SU-DHL-6 (cell line): ENCODE measurements at regions not wholly inside any gene's neighbourhood (a gene's known extent, or its start where the extent isn't known, plus 50 kb on each side); places are given as distances from the start of the nearest gene placed in this dataset.

Source experiments
- H2AFZ ChIP-seq: fragments of 200-600 bp; sonication (generic); 2 replicates; pipeline ENCODE4 v1.6.1; 2014; ENCODE audit warnings: low read depth, mild to moderate bottlenecking, moderate library complexity, mixed read lengths, antibody characterized with exemption, low read length; ENCODE audit not compliant: severe bottlenecking
- H3F3A ChIP-seq: fragments of 200-600 bp; shearing (Covaris generic); 2 replicates; pipeline ENCODE4 v1.6.0; 2016; ENCODE audit warnings: antibody characterized with exemption, mild to moderate bottlenecking; ENCODE audit not compliant: insufficient read depth
- H3K27ac ChIP-seq: fragments of 200-600 bp; sonication (generic); 2 replicates; pipeline ENCODE4 v1.5.1; 2016; ENCODE audit warnings: low read depth, mild to moderate bottlenecking, low read length, moderate library complexity, mixed read lengths
- H3K27me3 ChIP-seq: fragments of 200-600 bp; sonication (generic), shearing (Covaris generic); 2 replicates; pipeline ENCODE4 v1.6.0; 2014; ENCODE audit warnings: mild to moderate bottlenecking, low read length
- H3K36me3 ChIP-seq: fragments of 200-600 bp; sonication (generic); 2 replicates; pipeline ENCODE4 v1.6.1; 2014; ENCODE audit warnings: mild to moderate bottlenecking, low read length, mixed read lengths
- H3K4me2 ChIP-seq: fragments of 300-600, 200-600 bp; shearing (Covaris generic), sonication (generic); 2 replicates; pipeline ENCODE4 v1.6.0; 2014; ENCODE audit warnings: low read length, low read depth, mild to moderate bottlenecking; ENCODE audit not compliant: poor library complexity, severe bottlenecking
- H3K4me3 ChIP-seq: fragments of 200-600 bp; sonication (generic); 2 replicates; pipeline ENCODE4 v1.5.1; 2014; ENCODE audit warnings: antibody characterized with exemption, low read length, mild to moderate bottlenecking, mixed read lengths; ENCODE audit not compliant: insufficient read depth, poor library complexity, severe bottlenecking
- H3K79me2 ChIP-seq: fragments of 200-600 bp; sonication (generic); 2 replicates; pipeline ENCODE4 v1.6.1; 2014; ENCODE audit warnings: mild to moderate bottlenecking, low read length, moderate library complexity; ENCODE audit not compliant: insufficient read depth
- H3K9ac ChIP-seq: fragments of 200-600 bp; sonication (generic); 2 replicates; pipeline ENCODE4 v1.7.0; 2014; ENCODE audit warnings: mild to moderate bottlenecking, low read length
- H3K9me2 ChIP-seq: fragments of 200-600 bp; sonication (generic); replicated peaks from 2 replicates; pipeline ENCODE4 v1.6.1; 2014; ENCODE audit warnings: low read length; ENCODE audit not compliant: insufficient read depth
- H3K9me3 ChIP-seq: fragments of 200-600 bp; sonication (generic); 2 replicates; pipeline ENCODE4 v1.6.1; 2014; ENCODE audit warnings: low read length, mixed read lengths; ENCODE audit not compliant: insufficient read depth
- H4K20me1 ChIP-seq: fragments of 200-600 bp; sonication (generic); 2 replicates; pipeline ENCODE4 v1.6.1; 2014; ENCODE audit warnings: low read depth, mild to moderate bottlenecking, antibody characterized with exemption, low read length, moderate library complexity, mixed read lengths
- EZH2phosphoT487 ChIP-seq: fragments of 200-600 bp; sonication (generic), shearing (Covaris generic); conservative IDR thresholded peaks from 2 replicates; pipeline ENCODE4 v1.6.1; 2018; ENCODE audit warnings: mild to moderate bottlenecking, antibody characterized with exemption, low read length, moderate library complexity, mixed read lengths
- TF ChIP-seq, protein P1 (sequence below): fragments of 200-600 bp; sonication (generic); IDR thresholded peaks from one replicate; pipeline ENCODE4 v1.5.1; 2017; ENCODE audit warnings: antibody characterized with exemption, mild to moderate bottlenecking, low read length, moderate library complexity; ENCODE audit not compliant: insufficient read depth, poor library complexity, severe bottlenecking

DNA sequence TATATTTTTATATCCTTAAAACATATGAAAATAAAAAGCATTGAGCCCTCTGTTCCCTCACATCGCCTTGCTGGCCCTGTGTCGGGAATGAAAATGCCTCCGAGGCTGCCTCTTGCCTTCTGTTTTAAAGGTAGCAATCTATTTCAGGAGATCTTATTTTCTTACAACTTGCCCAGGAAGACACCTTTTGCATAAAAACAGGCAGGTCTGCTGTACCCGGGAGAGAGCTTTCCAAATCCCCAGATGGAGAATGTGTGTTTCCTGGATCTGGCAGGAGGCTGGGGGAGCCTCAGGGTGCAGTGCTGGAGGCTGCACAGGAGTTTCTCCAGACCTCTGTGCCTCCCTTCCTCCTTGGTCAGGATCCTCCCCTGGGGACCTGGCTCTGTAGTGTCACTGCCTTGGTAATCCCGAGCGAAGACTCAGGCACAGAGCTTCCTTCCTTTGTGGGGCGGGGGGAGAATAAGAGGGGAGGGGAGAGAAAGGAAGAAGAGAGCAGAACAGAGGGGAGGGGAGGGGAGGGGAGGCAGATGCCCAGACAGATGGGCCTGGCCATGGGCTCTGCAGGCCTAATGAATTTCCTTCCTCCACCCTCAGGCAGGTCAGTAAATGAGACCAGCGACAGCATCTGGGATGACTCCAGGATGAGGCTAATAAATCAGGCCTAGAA lies 104.0 kb upstream of the BOD1 start:
- no peaks in the 10 kb centered on the region for H3K79me2 ChIP-seq
- H3K4me2 ChIP-seq: no peak overlapping the region
- no peak for TF ChIP-seq EZH2phosphoT487
- TF ChIP-seq, protein P1, sequence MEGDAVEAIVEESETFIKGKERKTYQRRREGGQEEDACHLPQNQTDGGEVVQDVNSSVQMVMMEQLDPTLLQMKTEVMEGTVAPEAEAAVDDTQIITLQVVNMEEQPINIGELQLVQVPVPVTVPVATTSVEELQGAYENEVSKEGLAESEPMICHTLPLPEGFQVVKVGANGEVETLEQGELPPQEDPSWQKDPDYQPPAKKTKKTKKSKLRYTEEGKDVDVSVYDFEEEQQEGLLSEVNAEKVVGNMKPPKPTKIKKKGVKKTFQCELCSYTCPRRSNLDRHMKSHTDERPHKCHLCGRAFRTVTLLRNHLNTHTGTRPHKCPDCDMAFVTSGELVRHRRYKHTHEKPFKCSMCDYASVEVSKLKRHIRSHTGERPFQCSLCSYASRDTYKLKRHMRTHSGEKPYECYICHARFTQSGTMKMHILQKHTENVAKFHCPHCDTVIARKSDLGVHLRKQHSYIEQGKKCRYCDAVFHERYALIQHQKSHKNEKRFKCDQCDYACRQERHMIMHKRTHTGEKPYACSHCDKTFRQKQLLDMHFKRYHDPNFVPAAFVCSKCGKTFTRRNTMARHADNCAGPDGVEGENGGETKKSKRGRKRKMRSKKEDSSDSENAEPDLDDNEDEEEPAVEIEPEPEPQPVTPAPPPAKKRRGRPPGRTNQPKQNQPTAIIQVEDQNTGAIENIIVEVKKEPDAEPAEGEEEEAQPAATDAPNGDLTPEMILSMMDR: no peak
- H3K9ac ChIP-seq: no peak overlapping the region
- H3K27me3 ChIP-seq: no peaks in the 10 kb centered on the region
- H3K4me3 ChIP-seq: no peak overlapping the region
- no peaks in the 10 kb centered on the region for H3F3A ChIP-seq
- H4K20me1 ChIP-seq: no peaks in the 10 kb centered on the region
- H2AFZ ChIP-seq: no peak overlapping the region
- H3K27ac ChIP-seq: no peak overlapping the region
- no peaks in the 10 kb centered on the region for H3K9me2 ChIP-seq
- no peaks in the 10 kb centered on the region for H3K9me3 ChIP-seq
- no peaks in the 10 kb centered on the region for H3K36me3 ChIP-seq

DNA sequence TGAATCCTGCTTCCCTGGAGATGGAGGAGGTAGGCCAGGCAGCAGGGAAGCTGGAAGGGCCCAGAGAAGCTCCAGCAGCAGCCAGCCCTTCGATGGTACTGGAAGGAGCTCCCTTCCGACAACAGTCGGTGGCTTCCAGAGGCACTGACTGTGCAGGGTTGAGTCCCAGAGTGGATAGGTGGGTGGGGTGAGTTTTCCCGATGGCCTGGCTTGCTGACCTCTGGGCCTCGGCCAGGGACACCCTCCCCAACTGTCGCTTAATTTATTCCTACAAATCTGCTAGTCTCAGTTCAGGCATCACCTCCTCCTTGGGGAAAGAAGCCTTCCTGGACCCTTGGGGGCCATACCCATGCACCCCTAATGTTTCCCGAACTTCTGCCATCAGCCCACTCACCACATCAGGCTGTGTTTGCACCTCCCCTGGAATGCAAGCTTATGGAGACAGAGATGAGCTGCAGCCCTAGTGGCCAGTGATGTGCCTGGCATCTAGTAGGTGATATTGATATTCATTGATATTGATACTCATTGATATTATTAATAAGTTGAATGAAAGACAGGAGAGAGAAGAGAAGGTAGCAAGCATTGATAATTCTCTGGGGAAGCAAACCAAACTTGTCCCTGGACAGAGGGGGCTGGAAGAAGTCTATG lies 104.6 kb upstream of the BOD1 start:
- H3K9ac ChIP-seq: no peak overlapping the region
- H3K36me3 ChIP-seq: no peaks in the 10 kb centered on the region
- no peaks in the 10 kb centered on the region for H4K20me1 ChIP-seq
- H3K27ac ChIP-seq: no peak overlapping the region
- H3K9me2 ChIP-seq: no peaks in the 10 kb centered on the region
- H3F3A ChIP-seq: no peaks in the 10 kb centered on the region
- TF ChIP-seq EZH2phosphoT487: no peak
- TF ChIP-seq, protein P1: no peak
- no peak overlapping the region for H2AFZ ChIP-seq
- no peak overlapping the region for H3K4me2 ChIP-seq
- H3K27me3 ChIP-seq: no peaks in the 10 kb centered on the region
- no peak overlapping the region for H3K4me3 ChIP-seq
- H3K79me2 ChIP-seq: no peaks in the 10 kb centered on the region
- H3K9me3 ChIP-seq: no peaks in the 10 kb centered on the region

DNA sequence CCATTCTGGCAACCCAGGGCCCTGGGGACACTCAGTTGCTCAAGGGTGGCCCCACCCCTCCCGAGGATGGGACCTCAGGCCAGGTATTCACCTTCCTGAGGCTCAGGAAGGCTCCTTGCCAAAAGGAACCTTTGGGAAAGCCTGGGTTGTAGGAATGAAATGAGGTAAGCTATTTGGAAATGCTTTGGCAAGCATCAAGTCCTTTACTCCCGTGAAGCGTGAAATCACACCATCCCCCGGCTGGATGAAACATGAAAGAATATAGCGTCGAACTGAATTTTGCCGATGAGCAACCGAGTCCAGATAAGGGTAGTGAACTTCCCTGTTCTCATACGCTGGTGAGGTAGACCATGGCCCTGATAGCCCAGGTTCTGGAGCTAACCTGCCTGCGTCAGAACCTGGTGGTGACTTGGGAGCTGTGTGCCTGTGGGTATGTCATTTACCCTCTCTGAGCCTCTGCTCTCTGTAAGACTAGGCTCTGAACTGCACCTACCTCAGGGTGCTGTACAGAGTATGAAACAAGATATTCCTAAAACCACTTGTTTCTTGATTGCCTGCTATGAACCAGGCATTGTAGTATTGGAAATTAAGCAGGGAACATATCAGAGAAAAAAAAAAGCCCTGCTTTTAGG lies 105.3 kb upstream of the BOD1 start:
- no peak overlapping the region for H2AFZ ChIP-seq
- TF ChIP-seq EZH2phosphoT487: no peak
- TF ChIP-seq, protein P1: no peak
- H3K79me2 ChIP-seq: no peaks in the 10 kb centered on the region

More for the DNA sequence above, 105.3 kb upstream of the BOD1 start:
- Histone ChIP-seq H3K4me3 (no peak overlapping the region), H3K9ac (no peak overlapping the region), H3F3A (no peaks in the 10 kb centered on the region), H4K20me1 (no peaks in the 10 kb centered on the region), H3K9me3 (no peaks in the 10 kb centered on the region), H3K9me2 (no peaks in the 10 kb centered on the region), H3K4me2 (no peak overlapping the region), H3K27ac (no peak overlapping the region), H3K36me3 (no peaks in the 10 kb centered on the region), H3K27me3 (no peaks in the 10 kb centered on the region)
